GM12875 (cell line): ENCODE measurements at regions not wholly inside any gene's neighbourhood (a gene's known extent, or its start where the extent isn't known, plus 50 kb on each side); places are given as distances from the start of the nearest gene placed in this dataset.

Experiments
- H3K4me3 ChIP-seq: one replicate; pipeline ENCODE4 v1.5.1; 2011; ENCODE audit warnings: low read depth, low read length, control low read depth
- TF ChIP-seq, protein P1 (sequence below): IDR thresholded peaks from 2 replicates; pipeline ENCODE4 v1.5.1; 2011; ENCODE audit warnings: low read depth, mild to moderate bottlenecking, control low read depth, inconsistent platforms, low read length, moderate library complexity, borderline replicate concordance; ENCODE audit not compliant: insufficient read depth

- TF ChIP-seq, protein P1, sequence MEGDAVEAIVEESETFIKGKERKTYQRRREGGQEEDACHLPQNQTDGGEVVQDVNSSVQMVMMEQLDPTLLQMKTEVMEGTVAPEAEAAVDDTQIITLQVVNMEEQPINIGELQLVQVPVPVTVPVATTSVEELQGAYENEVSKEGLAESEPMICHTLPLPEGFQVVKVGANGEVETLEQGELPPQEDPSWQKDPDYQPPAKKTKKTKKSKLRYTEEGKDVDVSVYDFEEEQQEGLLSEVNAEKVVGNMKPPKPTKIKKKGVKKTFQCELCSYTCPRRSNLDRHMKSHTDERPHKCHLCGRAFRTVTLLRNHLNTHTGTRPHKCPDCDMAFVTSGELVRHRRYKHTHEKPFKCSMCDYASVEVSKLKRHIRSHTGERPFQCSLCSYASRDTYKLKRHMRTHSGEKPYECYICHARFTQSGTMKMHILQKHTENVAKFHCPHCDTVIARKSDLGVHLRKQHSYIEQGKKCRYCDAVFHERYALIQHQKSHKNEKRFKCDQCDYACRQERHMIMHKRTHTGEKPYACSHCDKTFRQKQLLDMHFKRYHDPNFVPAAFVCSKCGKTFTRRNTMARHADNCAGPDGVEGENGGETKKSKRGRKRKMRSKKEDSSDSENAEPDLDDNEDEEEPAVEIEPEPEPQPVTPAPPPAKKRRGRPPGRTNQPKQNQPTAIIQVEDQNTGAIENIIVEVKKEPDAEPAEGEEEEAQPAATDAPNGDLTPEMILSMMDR, result no peak
Observed at GRCh38 chr5:4013106-4013898, 417.7 kb downstream of the IRX1 start.

DNA sequence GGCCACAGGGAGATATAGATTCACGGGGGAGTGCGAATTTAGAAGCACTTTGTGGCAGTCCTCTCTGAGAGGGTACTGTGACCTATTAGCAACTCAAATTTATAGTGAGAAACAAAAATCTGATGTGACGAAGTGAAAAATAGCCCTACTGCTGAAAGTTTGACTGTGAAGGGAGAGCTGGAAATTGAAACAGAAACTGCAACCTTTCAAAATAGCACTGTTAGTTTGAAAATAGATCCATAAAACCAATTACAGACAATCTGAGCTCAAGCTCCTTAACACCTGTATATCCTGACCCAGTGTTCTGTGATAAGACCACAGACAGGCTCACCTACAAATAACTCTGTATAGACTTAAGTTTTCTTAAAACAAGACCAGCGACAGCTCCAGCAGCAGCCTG, 420.1 kb downstream of the IRX1 start:
- TF ChIP-seq, protein P1, result no peak
- no peak overlapping the region for H3K4me3 ChIP-seq

More at GRCh38 chr5:4013106-4013898, 417.7 kb downstream of the IRX1 start:
- H3K4me3 ChIP-seq, result no peak overlapping the region

- TF ChIP-seq, protein P1, result no peak
- no peak overlapping the region for H3K4me3 ChIP-seq
Observed at GRCh38 chr5:4017076-4017803, 421.6 kb downstream of the IRX1 start.

GRCh38 chr5:4018007-4018406, 422.4 kb downstream of the IRX1 start:
- TF ChIP-seq, protein P1, result no peak

DNA sequence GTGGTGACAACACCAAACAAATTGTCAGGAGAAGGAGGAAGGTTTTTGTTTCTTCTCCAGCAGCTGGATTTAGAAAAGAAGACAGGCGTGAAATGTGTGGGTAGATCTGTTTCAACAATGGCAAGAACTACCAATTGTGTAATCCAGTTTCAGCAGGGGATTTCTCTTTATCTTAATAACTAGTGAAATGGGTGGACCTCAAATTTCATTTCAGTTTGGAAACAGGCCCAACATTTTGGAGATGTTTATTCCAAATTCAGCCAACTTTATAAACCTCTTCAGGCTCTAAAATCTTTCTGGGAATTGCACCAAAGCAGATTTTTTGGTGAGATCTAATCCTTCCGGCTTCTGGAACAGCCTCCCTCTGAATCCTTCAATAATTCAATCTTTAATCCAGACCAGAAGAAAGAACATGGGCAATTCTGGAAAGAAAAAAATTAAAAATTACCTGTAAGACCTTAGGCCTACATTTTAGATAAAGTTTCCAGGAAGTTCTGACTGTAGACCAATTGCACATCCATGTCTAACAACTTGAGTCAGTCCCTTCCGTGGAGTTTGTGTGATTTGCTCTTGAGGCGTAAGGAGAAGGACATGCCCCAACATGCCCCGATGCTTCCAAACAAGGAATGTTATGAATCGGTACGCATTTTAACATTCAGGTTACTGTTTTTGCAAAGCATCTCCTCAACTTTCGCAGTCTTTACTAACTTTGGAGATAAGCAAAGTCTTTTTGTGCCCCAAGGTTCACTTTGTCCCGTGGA, 423.6 kb downstream of the IRX1 start:
- TF ChIP-seq, protein P1, result no peak
- H3K4me3 ChIP-seq, result no peak overlapping the region

More at GRCh38 chr5:4018007-4018406, 422.4 kb downstream of the IRX1 start:
- H3K4me3 ChIP-seq, result no peak overlapping the region

GRCh38 chr5:4019841-4020240, 424.2 kb downstream of the IRX1 start:
- no peak overlapping the region for H3K4me3 ChIP-seq
- TF ChIP-seq, protein P1, result no peak

DNA sequence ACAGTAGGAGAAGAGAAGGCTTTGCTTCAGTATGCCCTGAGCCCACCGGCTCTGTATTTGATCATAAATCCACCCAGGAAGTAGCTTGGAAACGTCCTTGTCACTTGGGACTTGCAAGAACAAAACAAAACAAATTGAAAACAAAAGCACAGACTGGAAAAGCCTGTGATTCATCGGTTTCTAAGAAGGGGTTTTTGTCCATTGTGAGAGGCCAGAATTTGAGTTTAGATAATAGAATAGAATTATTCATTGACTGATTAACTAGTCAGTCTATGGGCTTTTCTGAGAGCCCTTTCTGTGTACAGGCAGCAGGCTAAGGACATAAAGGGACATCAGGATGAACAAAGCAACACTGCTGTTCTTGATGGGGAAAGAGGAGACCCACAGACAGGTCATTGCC, 424.8 kb downstream of the IRX1 start:
- TF ChIP-seq, protein P1, result no peak
- H3K4me3 ChIP-seq, result no peak overlapping the region
